DMS114 treated with DMSO at 0.1 percent for 48 hours (cell line): ENCODE measurements at regions not wholly inside any gene's neighbourhood (a gene's known extent, or its start where the extent isn't known, plus 50 kb on each side); places are given as distances from the start of the nearest gene placed in this dataset.

Source experiments
- DNase-seq: peaks from one replicate; lab custom pipeline; 2025; ENCODE audit not compliant: unreplicated experiment; lab: John Stamatoyannopoulos, UW

DNA sequence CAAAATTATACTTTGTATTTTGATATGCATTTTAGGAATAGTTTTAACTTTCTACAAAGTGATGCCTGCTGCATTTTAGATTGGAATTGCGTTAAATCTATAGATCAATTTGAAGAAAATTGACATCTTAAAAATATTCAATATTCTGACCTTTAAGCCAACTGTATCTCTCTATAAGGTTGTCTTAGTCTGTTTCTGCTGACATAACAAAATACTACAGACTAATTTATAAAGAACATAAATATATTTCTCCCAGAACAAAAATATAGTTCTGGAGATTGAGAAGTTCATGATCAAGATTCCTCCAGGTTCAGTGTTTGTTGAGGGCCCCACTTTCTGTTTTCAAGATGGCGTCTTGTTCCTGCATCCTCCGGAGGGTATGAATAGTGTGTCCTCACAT lies 73.6 kb upstream of the NEGR1 start:
- no peak for DNase-seq

DNA sequence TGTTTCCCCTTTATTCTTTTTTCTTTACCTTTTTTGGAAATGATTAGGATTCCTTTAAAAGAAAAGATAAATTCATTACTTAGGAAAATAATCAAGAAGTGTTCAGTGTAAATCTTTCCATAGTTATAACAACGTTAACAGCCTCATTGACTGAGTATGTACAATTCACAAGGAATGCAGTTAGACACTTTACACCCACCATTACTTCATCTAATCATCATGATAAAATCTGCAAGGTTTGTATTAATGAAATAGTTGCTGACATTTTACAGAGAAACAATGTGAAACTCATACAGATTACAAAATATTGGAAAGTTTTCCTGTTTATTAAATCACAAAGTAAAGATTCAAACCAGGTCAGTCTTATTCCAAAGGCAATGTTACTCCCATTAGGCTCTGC lies 59.3 kb upstream of the NEGR1 start:
- no peak for DNase-seq

DNA sequence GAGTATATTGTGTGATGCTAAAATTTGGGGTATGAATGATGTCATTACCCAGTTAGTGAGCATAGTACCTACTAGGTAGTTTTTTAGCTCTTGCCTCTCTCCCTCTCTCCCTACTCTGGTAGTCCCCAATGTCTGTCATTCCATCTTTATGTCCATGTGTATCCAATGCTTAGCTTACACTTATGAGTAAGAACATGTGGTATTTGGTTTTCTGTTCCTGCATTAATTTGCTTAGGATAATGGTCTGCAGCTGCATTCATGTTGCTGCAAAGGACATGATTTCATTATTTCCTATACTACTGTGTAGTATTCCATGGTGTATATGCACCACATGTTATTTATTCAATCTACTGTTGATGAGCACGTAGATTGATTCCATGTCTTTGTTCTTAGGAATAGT lies 54.4 kb upstream of the NEGR1 start:
- no peak for DNase-seq
